Suprapubic skin (tissue), 4 donors: ENCODE measurements at regions not wholly inside any gene's neighbourhood (a gene's known extent, or its start where the extent isn't known, plus 50 kb on each side); places are given as distances from the start of the nearest gene placed in this dataset.

Experiments
- CTCF ChIP-seq, 2 donors: fragments of 200-600 bp in 1 of 2; fragments of 450-650 bp in 1 of 2; sonication (generic) in 1 of 2; IDR thresholded peaks; one replicate each; pipeline ENCODE4 v1.5.1; 2016 to 2019; ENCODE audit warnings: antibody characterized with exemption in 2 of 2, mild to moderate bottlenecking in 1 of 2, moderate library complexity in 1 of 2
- EP300 ChIP-seq: sonication (generic); formaldehyde crosslinking; IDR thresholded peaks from one replicate; pipeline ENCODE4 v1.6.1; 2017; ENCODE audit warnings: antibody characterized with exemption
- POLR2A ChIP-seq, 2 donors: fragments of 450-650 bp; IDR thresholded peaks; one replicate each; pipeline ENCODE4 v1.6.1; 2017; ENCODE audit warnings: antibody characterized with exemption in 2 of 2, mild to moderate bottlenecking in 2 of 2, moderate library complexity in 2 of 2
- POLR2AphosphoS5 ChIP-seq, 3 donors: sonication (generic); formaldehyde crosslinking; IDR thresholded peaks; one replicate each; pipeline ENCODE4 v1.6.1; 2017; ENCODE audit warnings: antibody characterized with exemption in 3 of 3

GRCh38 chr13:39870197-39870747 lies 214.8 kb downstream of the COG6 start:
- TF ChIP-seq POLR2AphosphoS5 (IDR thresholded peaks at IDR 0.05) (no peak), CTCF (IDR thresholded peaks at IDR 0.05) (no peak), POLR2A (IDR thresholded peaks at IDR 0.05) (no peak), EP300 (no peak)
